Uterus (tissue), 3 donors: ENCODE measurements at regions not wholly inside any gene's neighbourhood (a gene's known extent, or its start where the extent isn't known, plus 50 kb on each side); places are given as distances from the start of the nearest gene placed in this dataset.
"Not testable (repeated sequence)": the region's sequence is repeated elsewhere in the genome, so short reads cannot be mapped to it uniquely, and the experiment has no call there.

ENCODE experiments used
- DNase-seq, 2 donors: peaks; one replicate each; pipeline ENCODE4 v3.0.0-alpha.2; 2019 to 2020
- H3K27ac ChIP-seq, 2 donors: fragments of 200-600 bp; sonication (generic); 1 replicate in 1 of 2; 2 replicates in 1 of 2; pipeline ENCODE4 v1.5.1; 2016 to 2018
- H3K27me3 ChIP-seq, 2 donors: fragments of 200-600 bp; sonication (generic); one replicate each; pipeline ENCODE4 v1.5.1; 2018 to 2019; ENCODE audit warnings: control low read depth in 1 of 2
- H3K36me3 ChIP-seq, 2 donors: fragments of 200-600 bp; sonication (generic); one replicate each; pipeline ENCODE4 v1.5.1; 2019; ENCODE audit warnings: control low read depth in 1 of 2
- H3K4me1 ChIP-seq, 2 donors: fragments of 200-600 bp; sonication (generic); one replicate each; pipeline ENCODE4 v1.5.1; 2018 to 2019; ENCODE audit warnings: control low read depth in 1 of 2
- H3K4me3 ChIP-seq, 2 donors: fragments of 200-600 bp; sonication (generic); 1 replicate in 1 of 2; 2 replicates in 1 of 2; pipeline ENCODE4 v1.5.1; 2018 to 2019; ENCODE audit warnings: mild to moderate bottlenecking in 1 of 2
- H3K9me3 ChIP-seq, 2 donors: fragments of 200-600 bp; sonication (generic); one replicate each; pipeline ENCODE4 v1.5.1; 2019; ENCODE audit warnings: control low read depth in 1 of 2
- POLR2A ChIP-seq, 2 donors: fragments of 450-650 bp; IDR thresholded peaks; one replicate each; pipeline ENCODE4 v1.6.1; 2016; ENCODE audit warnings: antibody characterized with exemption in 2 of 2, mild to moderate bottlenecking in 1 of 2, moderate library complexity in 1 of 2
- intact Hi-C: fragments of 100-400 bp; cut with DNase I; formaldehyde crosslinking; loops from one replicate; pipeline ENCODE4 v1.15.1; 2023; ENCODE audit warnings: low total_unique reads
- TF ChIP-seq, protein P1 (sequence below), 4 experiments: fragments of 200-600 bp in 2 of 4; fragments of 450-650 bp in 2 of 4; sonication (generic) in 2 of 4; IDR thresholded peaks; one replicate each; pipeline ENCODE4 v1.5.1; 2016 to 2019; ENCODE audit warnings: antibody characterized with exemption in 4 of 4, mild to moderate bottlenecking in 2 of 4, moderate library complexity in 1 of 4
- donor health status: DM: yes; HTN: yes; CAD: no.

DNA sequence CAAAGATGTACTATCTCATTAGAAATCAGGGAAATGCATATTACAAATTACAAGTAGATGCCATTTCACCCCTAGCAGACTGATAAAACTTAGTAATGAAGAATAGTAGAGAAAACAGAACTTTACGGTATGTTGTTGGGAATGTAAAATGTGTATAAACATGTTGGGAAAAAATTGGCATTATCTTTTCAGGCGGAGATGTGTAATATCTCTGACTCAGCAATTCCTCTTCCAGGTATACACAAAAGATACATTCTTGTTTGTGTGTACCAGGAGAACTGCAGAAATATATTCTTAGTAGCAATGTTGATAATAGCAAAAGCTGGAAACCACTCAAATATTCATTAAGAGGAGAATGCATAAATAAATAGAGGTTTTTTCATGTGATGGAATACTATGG lies 204.5 kb downstream of the LPIN1 start:
- H3K4me3 ChIP-seq: no peak overlapping the region
- H3K27ac ChIP-seq: peak overlapping the region in 1 of 2 donors; percentile 43
- intact Hi-C loops: no loop called here
- TF ChIP-seq POLR2A (IDR thresholded peaks at IDR 0.05): no peak
- no peaks in the 10 kb centered on the region for H3K4me1 ChIP-seq
- DNase-seq: no peak
- H3K9me3 ChIP-seq: no peaks in the 10 kb centered on the region
- H3K27me3 ChIP-seq: no peaks in the 10 kb centered on the region
- no peaks in the 10 kb centered on the region for H3K36me3 ChIP-seq

DNA sequence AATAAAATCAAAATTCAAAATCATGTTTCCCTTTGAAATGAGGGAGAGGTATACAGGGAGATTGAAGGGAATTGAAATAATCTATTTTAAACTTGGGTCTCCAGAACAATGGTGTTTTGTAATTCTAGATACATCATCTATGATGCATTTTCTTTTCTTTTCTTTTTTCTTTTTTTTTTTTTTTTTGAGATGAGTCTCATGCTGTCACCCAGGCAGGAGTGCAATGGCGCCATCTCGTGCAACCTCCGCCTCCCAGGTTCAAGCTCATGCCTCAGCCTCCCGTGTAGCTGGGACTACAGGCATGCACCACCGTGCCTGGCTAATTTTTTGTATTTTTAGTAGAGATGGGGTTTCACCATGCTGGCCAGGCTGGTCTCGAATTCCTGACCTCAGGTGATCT lies 205.1 kb downstream of the LPIN1 start:
- H3K9me3 ChIP-seq, H3K4me3 ChIP-seq, H3K36me3 ChIP-seq, DNase-seq, H3K4me1 ChIP-seq, H3K27me3 ChIP-seq, H3K27ac ChIP-seq, intact Hi-C loops: not testable (repeated sequence)

DNA sequence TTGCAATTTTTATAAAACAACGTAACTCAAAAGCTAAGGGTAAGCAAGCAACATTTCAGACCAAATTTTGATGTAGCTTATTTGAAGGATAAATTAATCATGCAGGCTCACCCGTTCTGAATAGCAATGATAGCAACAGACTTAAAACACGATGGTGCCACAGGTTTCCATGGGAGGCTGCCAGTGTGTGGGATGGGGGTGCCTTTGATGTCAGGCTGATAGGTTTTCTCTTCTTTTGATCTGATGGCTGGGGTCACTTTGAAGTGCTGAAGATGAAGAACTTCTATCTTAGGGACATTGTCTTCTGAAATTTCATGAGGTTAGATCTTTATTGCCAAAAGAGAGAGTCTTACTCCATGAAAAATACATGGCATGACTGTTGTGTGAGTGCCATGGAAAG lies 206.8 kb downstream of the LPIN1 start:
- H3K4me1 ChIP-seq: no peaks in the 10 kb centered on the region
- H3K4me3 ChIP-seq: no peak overlapping the region
- no peaks in the 10 kb centered on the region for H3K27me3 ChIP-seq
- H3K27ac ChIP-seq: no peak overlapping the region
- intact Hi-C loops: no loop called here
- no peaks in the 10 kb centered on the region for H3K9me3 ChIP-seq
- H3K36me3 ChIP-seq: no peaks in the 10 kb centered on the region
- DNase-seq: no peak
- TF ChIP-seq, protein P1, sequence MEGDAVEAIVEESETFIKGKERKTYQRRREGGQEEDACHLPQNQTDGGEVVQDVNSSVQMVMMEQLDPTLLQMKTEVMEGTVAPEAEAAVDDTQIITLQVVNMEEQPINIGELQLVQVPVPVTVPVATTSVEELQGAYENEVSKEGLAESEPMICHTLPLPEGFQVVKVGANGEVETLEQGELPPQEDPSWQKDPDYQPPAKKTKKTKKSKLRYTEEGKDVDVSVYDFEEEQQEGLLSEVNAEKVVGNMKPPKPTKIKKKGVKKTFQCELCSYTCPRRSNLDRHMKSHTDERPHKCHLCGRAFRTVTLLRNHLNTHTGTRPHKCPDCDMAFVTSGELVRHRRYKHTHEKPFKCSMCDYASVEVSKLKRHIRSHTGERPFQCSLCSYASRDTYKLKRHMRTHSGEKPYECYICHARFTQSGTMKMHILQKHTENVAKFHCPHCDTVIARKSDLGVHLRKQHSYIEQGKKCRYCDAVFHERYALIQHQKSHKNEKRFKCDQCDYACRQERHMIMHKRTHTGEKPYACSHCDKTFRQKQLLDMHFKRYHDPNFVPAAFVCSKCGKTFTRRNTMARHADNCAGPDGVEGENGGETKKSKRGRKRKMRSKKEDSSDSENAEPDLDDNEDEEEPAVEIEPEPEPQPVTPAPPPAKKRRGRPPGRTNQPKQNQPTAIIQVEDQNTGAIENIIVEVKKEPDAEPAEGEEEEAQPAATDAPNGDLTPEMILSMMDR (IDR thresholded peaks at IDR 0.05): no peak
- TF ChIP-seq POLR2A (IDR thresholded peaks at IDR 0.05): no peak

DNA sequence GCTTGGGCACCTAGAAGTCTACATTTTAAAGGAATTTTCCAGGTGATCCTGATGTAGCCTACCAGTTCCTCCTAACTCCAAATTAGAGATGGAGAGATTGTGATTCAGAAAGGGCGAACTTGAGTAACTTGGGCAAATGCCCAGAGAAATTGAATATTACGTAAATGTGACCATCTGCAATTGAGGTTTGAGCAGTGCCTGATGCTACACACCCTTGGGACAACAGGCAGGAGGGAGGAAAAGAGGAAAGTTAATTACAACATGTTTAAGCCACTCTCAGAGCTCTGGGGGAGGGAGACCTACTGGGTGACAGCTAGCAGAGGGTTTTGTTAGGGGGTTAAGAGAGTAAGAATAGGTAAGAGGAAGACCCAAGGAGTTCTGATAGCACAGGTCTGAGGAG lies 208.9 kb downstream of the LPIN1 start:
- Histone ChIP-seq H3K9me3 (no peaks in the 10 kb centered on the region), H3K4me3 (no peak overlapping the region), H3K4me1 (no peaks in the 10 kb centered on the region), H3K36me3 (no peaks in the 10 kb centered on the region), H3K27ac (no peak overlapping the region), H3K27me3 (no peaks in the 10 kb centered on the region)
- TF ChIP-seq, protein P1 (IDR thresholded peaks at IDR 0.05): no peak
- no peak for TF ChIP-seq POLR2A (IDR thresholded peaks at IDR 0.05)
- DNase-seq: no peak
- intact Hi-C loops: no loop called here

DNA sequence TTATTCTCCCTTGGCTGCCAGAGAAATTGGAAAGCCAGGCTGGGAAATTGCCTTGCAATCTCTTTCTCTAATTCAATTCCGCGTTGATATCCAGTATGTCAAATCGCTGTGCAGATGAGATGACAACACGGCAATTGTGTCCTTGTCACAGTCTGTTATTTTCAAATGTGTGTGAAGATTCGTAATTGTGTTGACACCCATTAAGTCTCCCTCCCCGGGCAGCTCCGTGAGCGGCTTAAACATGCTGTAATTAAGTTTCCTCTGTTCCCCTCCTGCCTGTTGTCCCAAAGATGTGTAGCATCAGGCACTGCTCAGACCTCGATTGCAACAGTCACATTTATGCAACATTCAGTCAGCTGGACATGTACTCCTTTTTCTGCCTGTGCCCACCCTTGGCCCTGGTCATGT lies 209.5 kb downstream of the LPIN1 start:
- H3K27ac ChIP-seq: no peak overlapping the region

DNA sequence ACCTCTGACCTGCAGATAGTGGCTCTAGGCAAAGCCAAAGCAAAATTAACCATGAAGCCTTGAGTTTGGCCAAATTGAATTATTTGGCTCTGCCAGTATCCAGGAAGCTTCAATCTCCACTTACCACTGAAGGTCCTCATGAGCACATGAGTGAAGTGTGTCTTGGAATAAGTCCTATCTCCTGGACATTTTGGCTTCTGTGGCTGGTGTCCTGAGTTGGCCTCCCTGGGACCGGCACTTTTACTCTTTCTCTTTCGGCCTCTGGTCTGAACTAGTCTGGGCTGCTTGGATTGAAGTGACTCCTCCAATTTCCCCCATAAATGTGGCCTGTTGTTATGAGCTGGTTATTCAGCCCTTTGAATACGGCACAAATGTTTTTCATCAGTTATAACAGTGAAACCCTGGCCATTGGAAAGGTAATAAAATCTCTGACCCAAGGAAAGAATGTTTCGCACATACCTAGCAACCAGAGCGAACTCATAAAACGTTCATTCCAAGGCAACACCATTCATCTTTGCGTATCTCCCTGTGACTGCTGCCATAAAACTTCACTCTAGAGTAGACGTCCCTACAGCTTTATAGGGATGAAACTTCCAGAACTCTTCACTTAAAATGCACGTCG lies 216.4 kb downstream of the LPIN1 start:
- peak overlapping the region; percentile 67 to 73 for H3K27ac ChIP-seq
- peak; percentile 28 to 48 for DNase-seq
- H3K4me3 ChIP-seq: no peak overlapping the region
- intact Hi-C loops: no loop called here
- no peaks in the 10 kb centered on the region for H3K4me1 ChIP-seq
- H3K27me3 ChIP-seq: no peaks in the 10 kb centered on the region
- no peaks in the 10 kb centered on the region for H3K36me3 ChIP-seq
- TF ChIP-seq, protein P1 (IDR thresholded peaks at IDR 0.05): no peak
- TF ChIP-seq POLR2A (IDR thresholded peaks at IDR 0.05): no peak
- no peaks in the 10 kb centered on the region for H3K9me3 ChIP-seq

More for the DNA sequence above, 209.5 kb downstream of the LPIN1 start:
- TF ChIP-seq POLR2A (IDR thresholded peaks at IDR 0.05): no peak
- TF ChIP-seq, protein P1 (IDR thresholded peaks at IDR 0.05): no peak
- no peak for DNase-seq
- Histone ChIP-seq H3K4me1 (no peaks in the 10 kb centered on the region), H3K9me3 (no peaks in the 10 kb centered on the region), H3K4me3 (no peak overlapping the region), H3K36me3 (no peaks in the 10 kb centered on the region), H3K27me3 (no peaks in the 10 kb centered on the region)
- intact Hi-C loops: no loop called here
